B cell (primary cell): ENCODE measurements at regions not wholly inside any gene's neighbourhood (a gene's known extent, or its start where the extent isn't known, plus 50 kb on each side); places are given as distances from the start of the nearest gene placed in this dataset.

Experiments used
- ATAC-seq: fragments of 200-7000 bp; cut with Tn5 transposase; one replicate; pipeline ENCODE4 v1.10.0; 2021; ENCODE audit warnings: low read depth, mild to moderate bottlenecking, moderate number of reproducible peaks, moderate library complexity
- CTCF ChIA-PET: fragments of 350-600 bp; sonication (Branson Sonifier 250); formaldehyde crosslinking; loops from one replicate; lab custom pipeline; 2021; ENCODE audit warnings: antibody characterized with exemption, inconsistent platforms; lab: Charles Lee
- POLR2A ChIA-PET: fragments of 350-600 bp; sonication (Branson Sonifier 250); formaldehyde crosslinking; loops from one replicate; lab custom pipeline; 2021; ENCODE audit warnings: antibody characterized with exemption; lab: Charles Lee
- DNase-seq: peaks from one replicate; pipeline ENCODE4 v3.0.0; 2013
- H2AFZ ChIP-seq: 2 replicates; pipeline ENCODE4 v1.6.1; 2012; ENCODE audit warnings: mild to moderate bottlenecking, low read depth, low read length; ENCODE audit not compliant: insufficient read depth, poor library complexity, severe bottlenecking
- H3K27ac ChIP-seq, 2 donors: 1 replicate in 1 of 2; 2 replicates in 1 of 2; pipeline ENCODE4 v1.5.1; 2012 to 2013; ENCODE audit warnings: low read length in 2 of 2, mild to moderate bottlenecking in 2 of 2, moderate library complexity in 1 of 2
- H3K27me3 ChIP-seq, 4 experiments: fragments of 200-600 bp in 1 of 4; sonication (generic) in 1 of 4; replicated peaks in 1 of 4; 1 replicate in 2 of 4; 2 replicates in 2 of 4; pipeline versions ENCODE4 v1.6.1 to v1.7.0; 2013 to 2016; ENCODE audit warnings: low read length in 3 of 4, mild to moderate bottlenecking in 2 of 4, mixed read lengths in 1 of 4, moderate library complexity in 1 of 4; ENCODE audit not compliant: insufficient read depth in 4 of 4, control insufficient read depth in 3 of 4; ENCODE audit errors: control extremely low read depth in 1 of 4
- H3K36me3 ChIP-seq, 2 experiments: replicated peaks in 1 of 2; 1 replicate in 1 of 2; 2 replicates in 1 of 2; pipeline versions ENCODE4 v1.6.1 to v1.7.1; 2013; ENCODE audit warnings: low read length in 1 of 2; ENCODE audit not compliant: insufficient read depth in 2 of 2, control insufficient read depth in 1 of 2; ENCODE audit errors: control extremely low read depth in 1 of 2, extremely low read depth in 1 of 2
- H3K4me1 ChIP-seq, 2 donors: fragments of 200-600 bp in 1 of 2; sonication (generic) in 1 of 2; 1 replicate in 1 of 2; 2 replicates in 1 of 2; pipeline versions ENCODE4 v1.5.1 to v1.6.1; 2013 to 2017; ENCODE audit warnings: low read length in 2 of 2; ENCODE audit not compliant: control insufficient read depth in 2 of 2, insufficient read depth in 2 of 2
- H3K4me2 ChIP-seq: replicated peaks from 2 replicates; pipeline ENCODE3; 2012; ENCODE audit warnings: mild to moderate bottlenecking, low read depth, low read length; ENCODE audit not compliant: poor library complexity, severe bottlenecking
- H3K4me3 ChIP-seq, 5 experiments: fragments of 200-600 bp in 1 of 5; sonication (generic) in 1 of 5; 1 replicate in 3 of 5; 2 replicates in 2 of 5; pipeline versions ENCODE4 v1.5.1 to v1.7.0; 2011 to 2016; ENCODE audit warnings: low read length in 4 of 5, mild to moderate bottlenecking in 4 of 5, low read depth in 2 of 5, control low read depth in 1 of 5, moderate library complexity in 1 of 5; ENCODE audit not compliant: insufficient read depth in 1 of 5; ENCODE audit errors: control extremely low read depth in 1 of 5, extremely low read depth in 1 of 5
- H3K79me2 ChIP-seq: fragments of 200-600 bp; sonication (generic); one replicate; pipeline ENCODE4 v1.6.0; 2016; ENCODE audit warnings: low read length; ENCODE audit not compliant: control insufficient read depth, insufficient read depth
- H3K9ac ChIP-seq: fragments of 200-600 bp; sonication (generic); 2 replicates; pipeline ENCODE4 v1.6.1; 2017; ENCODE audit warnings: mild to moderate bottlenecking, low read length, moderate library complexity
- H3K9me3 ChIP-seq, 3 donors: one replicate each; pipeline versions ENCODE4 v1.6.1 to v1.7.1; 2013; ENCODE audit warnings: low read length in 2 of 3; ENCODE audit not compliant: control insufficient read depth in 2 of 3, insufficient read depth in 1 of 3; ENCODE audit errors: control extremely low read depth in 1 of 3
- H4K20me1 ChIP-seq: 2 replicates; pipeline ENCODE4 v1.6.0; 2012; ENCODE audit warnings: mild to moderate bottlenecking, low read length; ENCODE audit not compliant: insufficient read depth, control insufficient read depth, poor library complexity, severe bottlenecking
- H3K27ac Mint-ChIP-seq: one replicate; pipeline ENCODE4 v1.8.0; 2021; ENCODE audit warnings: mixed read lengths
- H3K27me3 Mint-ChIP-seq: one replicate; pipeline ENCODE4 v1.8.0; 2021; ENCODE audit warnings: mixed read lengths
- H3K4me1 Mint-ChIP-seq: one replicate; pipeline ENCODE4 v1.8.0; 2021; ENCODE audit warnings: mixed read lengths
- H3K4me3 Mint-ChIP-seq: one replicate; pipeline ENCODE4 v1.8.0; 2021; ENCODE audit warnings: mixed read lengths
- H3K9me3 Mint-ChIP-seq: one replicate; pipeline ENCODE4 v1.8.0; 2022; ENCODE audit warnings: mixed read lengths; ENCODE audit not compliant: insufficient read depth
- CTCF ChIP-seq: fragments of 200-600 bp; IDR thresholded peaks from one replicate; pipeline ENCODE4 v1.8.0; 2022; ENCODE audit warnings: antibody characterized with exemption, mild to moderate bottlenecking
- EZH2 ChIP-seq: IDR thresholded peaks from 2 replicates; pipeline ENCODE4 v1.6.1; 2012; ENCODE audit warnings: borderline replicate concordance, low read depth, mild to moderate bottlenecking, moderate library complexity, low read length; ENCODE audit not compliant: insufficient read depth, poor library complexity, severe bottlenecking
- WGBS: methylation state at CpG from one replicate; pipeline ENCODE4 v1.1.5; 2013; ENCODE audit warnings: missing lambda C conversion rate; ENCODE audit not compliant: insufficient coverage; 5-methylcytosine and 5-hydroxymethylcytosine counted together
- intact Hi-C: fragments of 100-400 bp; cut with micrococcal nuclease; formaldehyde crosslinking; loops from one replicate; pipeline ENCODE4 v1.10.0; 2022

GRCh38 chr11:107116358-107116757, 98.1 kb upstream of the GUCY1A2 start:
- Histone ChIP-seq H3K4me1 (no peaks in the 10 kb centered on the region), H3K79me2 (no peaks in the 10 kb centered on the region), H3K9me3 (peaks cover 0 to 7% (median 0%) of the 10 kb centered on the region in 3 donors), H3K36me3 (no peaks in the 10 kb centered on the region), H3K9ac (no peak overlapping the region), H3K4me2 (no peak overlapping the region), H3K27ac (no peak overlapping the region), H2AFZ (no peak overlapping the region), H3K27me3 (no peaks in the 10 kb centered on the region), H4K20me1 (no peaks in the 10 kb centered on the region), H3K4me3 (no peak overlapping the region)
- peaks cover 6% of the 10 kb centered on the region for H3K9me3 Mint-ChIP-seq
- TF ChIP-seq EZH2 = no peak
- TF ChIP-seq CTCF = no peak
- no CpG with 5 or more reads among the region's 2 CpGs for WGBS
- intact Hi-C loops = no loop called here
- no peak overlapping the region for H3K4me3 Mint-ChIP-seq
- H3K27me3 Mint-ChIP-seq = no peaks in the 10 kb centered on the region
- no peaks in the 10 kb centered on the region for H3K4me1 Mint-ChIP-seq
- ChIA-PET POLR2A (no interaction called here), CTCF (no interaction called here)
- H3K27ac Mint-ChIP-seq = no peak overlapping the region
- DNase-seq = no peak
- ATAC-seq = no peak

GRCh38 chr11:107102692-107103477, 84.6 kb upstream of the GUCY1A2 start:
- Histone ChIP-seq H3K79me2 (no peaks in the 10 kb centered on the region), H3K9me3 (peaks cover 0 to 15% (median 0%) of the 10 kb centered on the region in 3 donors), H3K36me3 (no peaks in the 10 kb centered on the region), H3K27ac (no peak overlapping the region), H3K4me1 (no peaks in the 10 kb centered on the region), H3K4me3 (no peak overlapping the region), H2AFZ (no peak overlapping the region), H3K9ac (no peak overlapping the region), H3K27me3 (no peaks in the 10 kb centered on the region), H3K4me2 (no peak overlapping the region), H4K20me1 (no peaks in the 10 kb centered on the region)
- H3K27me3 Mint-ChIP-seq = no peaks in the 10 kb centered on the region
- WGBS = 89% methylated on average over 8 of the region's 9 CpGs
- H3K4me1 Mint-ChIP-seq = no peaks in the 10 kb centered on the region
- intact Hi-C loops = no loop called here
- DNase-seq = no peak
- ChIA-PET CTCF (no interaction called here), POLR2A (no interaction called here)
- TF ChIP-seq CTCF (no peak), EZH2 (no peak)
- H3K9me3 Mint-ChIP-seq = peaks cover 6% of the 10 kb centered on the region
- H3K27ac Mint-ChIP-seq = no peak overlapping the region
- no peak for ATAC-seq
- no peak overlapping the region for H3K4me3 Mint-ChIP-seq
